ENCODE measurements at regions not wholly inside any gene's neighbourhood (a gene's known extent, or its start where the extent isn't known, plus 50 kb on each side); places are given as distances from the start of the nearest gene placed in this dataset.

GRCh38 chr3:5061218-5061569 is 60.9 kb upstream of the ARL8B start:
- Histone ChIP-seq H2AFZ (ENCODE audit: low read length) (no peak overlapping the region), H3K9me3 (ENCODE audit: control insufficient read depth, insufficient read depth, low read depth, low read length) (no peaks in the 10 kb centered on the region), H3K27me3 (ENCODE audit: control insufficient read depth, insufficient read depth, low read length) (no peaks in the 10 kb centered on the region), H3K36me3 (ENCODE audit: control insufficient read depth, insufficient read depth, low read length) (no peaks in the 10 kb centered on the region), H3K9ac (ENCODE audit: insufficient read depth, low read length) (no peak overlapping the region), H3K79me2 (ENCODE audit: control insufficient read depth, insufficient read depth, low read length) (no peaks in the 10 kb centered on the region), H4K20me1 (ENCODE audit: control insufficient read depth, extremely low read depth, insufficient read depth, low read length) (no peaks in the 10 kb centered on the region), H3K4me3 (replicated peaks in 1 of 4; ENCODE audit: control extremely low read depth in 1 of 4, insufficient read depth in 1 of 4, low read depth in 3 of 4, low read length in 4 of 4) (no peak overlapping the region), H3K4me2 (ENCODE audit: extremely low read depth, insufficient read depth, low read length) (no peak overlapping the region), H3K4me1 (ENCODE audit: control insufficient read depth, extremely low read depth, insufficient read depth, low read length) (no peaks in the 10 kb centered on the region), H3K27ac (ENCODE audit: insufficient read depth, low read length) (no peak overlapping the region)
- DNase-seq (ENCODE audit: low read depth in 2 of 2), result no peak
- TF ChIP-seq CTCF (conservative IDR thresholded peaks at IDR 0.05 in 1 of 2, IDR thresholded peaks at IDR 0.05 in 1 of 2; ENCODE audit: low read depth in 1 of 2, low read length in 2 of 2) (no peak), EZH2 (IDR thresholded peaks at IDR 0.05; ENCODE audit: low read length, missing control alignments) (no peak)

- Histone ChIP-seq H3K27me3 (ENCODE audit: control insufficient read depth, insufficient read depth, low read length) (no peaks in the 10 kb centered on the region), H3K27ac (ENCODE audit: insufficient read depth, low read length) (no peak overlapping the region), H3K36me3 (ENCODE audit: control insufficient read depth, insufficient read depth, low read length) (no peaks in the 10 kb centered on the region), H2AFZ (ENCODE audit: low read length) (no peak overlapping the region), H3K4me3 (replicated peaks in 1 of 4; ENCODE audit: control extremely low read depth in 1 of 4, insufficient read depth in 1 of 4, low read depth in 3 of 4, low read length in 4 of 4) (no peak overlapping the region), H3K9me3 (ENCODE audit: control insufficient read depth, insufficient read depth, low read depth, low read length) (no peaks in the 10 kb centered on the region), H3K4me2 (ENCODE audit: extremely low read depth, insufficient read depth, low read length) (no peak overlapping the region), H3K4me1 (ENCODE audit: control insufficient read depth, extremely low read depth, insufficient read depth, low read length) (no peaks in the 10 kb centered on the region), H3K79me2 (ENCODE audit: control insufficient read depth, insufficient read depth, low read length) (no peaks in the 10 kb centered on the region), H4K20me1 (ENCODE audit: control insufficient read depth, extremely low read depth, insufficient read depth, low read length) (no peaks in the 10 kb centered on the region), H3K9ac (ENCODE audit: insufficient read depth, low read length) (no peak overlapping the region)
- TF ChIP-seq EZH2 (IDR thresholded peaks at IDR 0.05; ENCODE audit: low read length, missing control alignments) (no peak), CTCF (conservative IDR thresholded peaks at IDR 0.05 in 1 of 2, IDR thresholded peaks at IDR 0.05 in 1 of 2; ENCODE audit: low read depth in 1 of 2, low read length in 2 of 2) (no peak)
- no peak for DNase-seq (ENCODE audit: low read depth in 2 of 2)
Measured at GRCh38 chr3:5063724-5064123, 58.4 kb upstream of the ARL8B start.

- Histone ChIP-seq H4K20me1 (ENCODE audit: control insufficient read depth, extremely low read depth, insufficient read depth, low read length) (no peaks in the 10 kb centered on the region), H3K36me3 (ENCODE audit: control insufficient read depth, insufficient read depth, low read length) (no peaks in the 10 kb centered on the region), H3K27ac (ENCODE audit: insufficient read depth, low read length) (no peak overlapping the region), H3K4me1 (ENCODE audit: control insufficient read depth, extremely low read depth, insufficient read depth, low read length) (no peaks in the 10 kb centered on the region), H3K79me2 (ENCODE audit: control insufficient read depth, insufficient read depth, low read length) (no peaks in the 10 kb centered on the region), H3K9ac (ENCODE audit: insufficient read depth, low read length) (no peak overlapping the region), H3K27me3 (ENCODE audit: control insufficient read depth, insufficient read depth, low read length) (no peaks in the 10 kb centered on the region), H3K4me2 (ENCODE audit: extremely low read depth, insufficient read depth, low read length) (no peak overlapping the region), H3K4me3 (replicated peaks in 1 of 4; ENCODE audit: control extremely low read depth in 1 of 4, insufficient read depth in 1 of 4, low read depth in 3 of 4, low read length in 4 of 4) (no peak overlapping the region), H3K9me3 (ENCODE audit: control insufficient read depth, insufficient read depth, low read depth, low read length) (no peaks in the 10 kb centered on the region), H2AFZ (ENCODE audit: low read length) (no peak overlapping the region)
- no peak for TF ChIP-seq CTCF (conservative IDR thresholded peaks at IDR 0.05 in 1 of 2, IDR thresholded peaks at IDR 0.05 in 1 of 2; ENCODE audit: low read depth in 1 of 2, low read length in 2 of 2)
- no peak for DNase-seq (ENCODE audit: low read depth in 2 of 2)
Measured at GRCh38 chr3:5068531-5069050, 53.5 kb upstream of the ARL8B start.

Measured in fibroblast of lung (primary cell).